GM12892 (cell line): ENCODE measurements at regions not wholly inside any gene's neighbourhood (a gene's known extent, or its start where the extent isn't known, plus 50 kb on each side); places are given as distances from the start of the nearest gene placed in this dataset.
"Not testable (repeated sequence)": the region's sequence is repeated elsewhere in the genome, so short reads cannot be mapped to it uniquely, and the experiment has no call there.

ENCODE experiments used
- POLR2A ChIP-seq: IDR thresholded peaks from 2 replicates; pipeline ENCODE4 v1.6.1; 2011; ENCODE audit warnings: low read depth, low read length, control low read depth
- POLR2AphosphoS5 ChIP-seq: IDR thresholded peaks from 2 replicates; pipeline ENCODE4 v1.6.1; 2011; ENCODE audit warnings: low read depth, low read length, control low read depth
- TAF1 ChIP-seq: IDR thresholded peaks from 2 replicates; pipeline ENCODE4 v1.6.1; 2011; ENCODE audit warnings: low read depth, mild to moderate bottlenecking, control low read depth, low read length, borderline replicate concordance

DNA sequence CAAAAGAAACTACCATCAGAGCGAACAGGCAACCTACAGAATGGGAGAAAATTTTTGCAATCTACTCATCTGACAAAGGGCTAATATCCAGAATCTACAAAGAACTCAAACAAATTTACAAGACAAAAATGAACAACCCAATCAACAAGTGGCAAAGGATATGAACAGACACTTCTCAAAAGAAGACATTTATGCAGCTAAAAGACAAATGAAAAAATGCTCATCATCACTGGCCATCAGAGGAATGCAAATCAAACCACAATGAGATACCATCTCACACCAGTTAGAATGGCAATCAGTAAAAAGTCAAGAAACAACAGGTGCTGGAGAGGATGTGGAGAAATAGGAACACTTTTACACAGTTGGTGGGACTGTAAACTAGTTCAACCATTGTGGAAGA is 425.0 kb downstream of the NPIPA8 start:
- TF ChIP-seq POLR2A, POLR2AphosphoS5, TAF1: not testable (repeated sequence)
